ENCODE measurements at regions not wholly inside any gene's neighbourhood (a gene's known extent, or its start where the extent isn't known, plus 50 kb on each side); places are given as distances from the start of the nearest gene placed in this dataset.

- Histone ChIP-seq H3K36me3 (no peaks in the 10 kb centered on the region), H3K4me1 (peaks cover 0 to 9% (median 0%) of the 10 kb centered on the region in 9 donors), H3K27ac (no peak overlapping the region), H3K4me3 (no peak overlapping the region), H3K9me3 (no peaks in the 10 kb centered on the region), H3K27me3 (no peaks in the 10 kb centered on the region)
- no peak for DNase-seq
- intact Hi-C loops (cut with DNase I): no loop called here
- 52 to 66% methylated on average over 12 of the region's 12 CpGs for WGBS, 2 donors
- ATAC-seq: peak in 6 of 8 donors; percentile 60 to 85 (median 77)
- no peak for TF ChIP-seq CTCF (IDR thresholded peaks at IDR 0.05)
Observed at GRCh38 chr2:19120941-19121750, 237.3 kb downstream of the OSR1 start.

GRCh38 chr2:19120181-19120580 is 238.2 kb downstream of the OSR1 start:
- intact Hi-C loops (cut with DNase I): no loop called here
- no peak for TF ChIP-seq CTCF (IDR thresholded peaks at IDR 0.05)

GRCh38 chr2:19119326-19120001 is 239.0 kb downstream of the OSR1 start:
- Histone ChIP-seq H3K27me3 (no peaks in the 10 kb centered on the region), H3K4me1 (peaks cover 0 to 11% (median 0%) of the 10 kb centered on the region in 9 donors), H3K27ac (no peak overlapping the region), H3K4me3 (no peak overlapping the region), H3K9me3 (no peaks in the 10 kb centered on the region), H3K36me3 (no peaks in the 10 kb centered on the region)
- DNase-seq (no peak), ATAC-seq (no peak)
- no peak for TF ChIP-seq CTCF (IDR thresholded peaks at IDR 0.05)
- intact Hi-C loops (cut with DNase I): no loop called here
- WGBS, 2 donors: 76 to 80% methylated on average over 3 of the region's 3 CpGs

More at GRCh38 chr2:19120181-19120580, 238.2 kb downstream of the OSR1 start:
- WGBS, 2 donors: 86 to 91% methylated on average over 5 of the region's 5 CpGs
- H3K9me3 ChIP-seq: no peaks in the 10 kb centered on the region
- ATAC-seq (no peak), DNase-seq (no peak)
- no peaks in the 10 kb centered on the region for H3K36me3 ChIP-seq
- H3K27me3 ChIP-seq: no peaks in the 10 kb centered on the region
- no peak overlapping the region for H3K4me3 ChIP-seq
- peaks cover 0 to 9% (median 0%) of the 10 kb centered on the region in 9 donors for H3K4me1 ChIP-seq
- H3K27ac ChIP-seq: no peak overlapping the region

DNA sequence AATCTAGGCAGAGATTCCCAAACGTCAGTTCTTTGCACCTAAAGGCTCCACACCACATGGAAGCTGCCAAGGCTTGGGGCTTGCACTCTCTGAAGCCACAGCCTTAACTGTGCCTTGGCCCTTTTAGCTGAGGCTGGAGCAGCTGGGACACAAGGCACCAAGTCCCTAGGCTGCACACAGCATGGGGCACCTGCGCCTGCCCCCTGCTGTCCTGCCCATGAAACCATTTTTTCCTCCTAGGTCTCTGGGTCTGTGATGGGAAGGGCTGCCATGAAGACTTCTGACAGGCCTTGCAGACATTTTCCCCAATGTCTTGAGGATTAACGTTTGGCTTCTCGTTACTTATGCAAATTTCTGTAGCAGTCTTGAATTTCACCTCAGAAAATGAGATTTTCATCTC is 241.5 kb downstream of the OSR1 start:
- intact Hi-C loops (cut with DNase I): no loop called here
- ATAC-seq: no peak
- DNase-seq: no peak
- Histone ChIP-seq H3K27ac (no peak overlapping the region), H3K4me1 (peaks cover 0 to 13% (median 0%) of the 10 kb centered on the region in 9 donors), H3K9me3 (no peaks in the 10 kb centered on the region), H3K36me3 (no peaks in the 10 kb centered on the region), H3K4me3 (no peak overlapping the region), H3K27me3 (no peaks in the 10 kb centered on the region)
- 64 to 81% methylated on average over 4 of the region's 4 CpGs for WGBS, 2 donors
- TF ChIP-seq CTCF (IDR thresholded peaks at IDR 0.05): no peak

All from heart right ventricle (tissue), 16 donors.